Natural killer cell treated with Interleukin-12 subunit alpha and Interleukin-12 subunit beta and Interleukin-15 and Interleukin-18, amount 100 ng/mL, for 72 hours (primary cell): ENCODE measurements at regions not wholly inside any gene's neighbourhood (a gene's known extent, or its start where the extent isn't known, plus 50 kb on each side); places are given as distances from the start of the nearest gene placed in this dataset.
A peak's percentile ranks its signal among the peaks of the same experiment; 100 is the strongest.
"Not testable (repeated sequence)": the region's sequence is repeated elsewhere in the genome, so short reads cannot be mapped to it uniquely, and the experiment has no call there.

Experiments used
- ATAC-seq, 2 donors: fragments of 150-1000 bp; cut with Tn5 transposase in 1 of 2; sonication (Bioruptor Pico), chemical (Tn5 transposase) in 1 of 2; 2 replicates each; pipeline ENCODE4 v1.10.0; 2021
- DNase-seq: peaks from one replicate; pipeline ENCODE4 v3.0.0; 2022; ENCODE audit warnings: low spot score
- H3K27ac Mint-ChIP-seq, 2 donors: 1 replicate in 1 of 2; 2 replicates in 1 of 2; pipeline ENCODE4 v1.8.0; 2022; ENCODE audit warnings: mixed read lengths in 2 of 2, mild to moderate bottlenecking in 1 of 2, moderate library complexity in 1 of 2
- H3K27me3 Mint-ChIP-seq, 2 donors: 1 replicate in 1 of 2; 2 replicates in 1 of 2; pipeline ENCODE4 v1.8.0; 2022; ENCODE audit warnings: mixed read lengths in 2 of 2
- H3K36me3 Mint-ChIP-seq: one replicate; pipeline ENCODE4 v1.8.0; 2022; ENCODE audit warnings: mixed read lengths
- H3K4me1 Mint-ChIP-seq, 2 donors: 1 replicate in 1 of 2; 2 replicates in 1 of 2; pipeline ENCODE4 v1.8.0; 2022; ENCODE audit warnings: low read depth in 2 of 2, mixed read lengths in 2 of 2, mild to moderate bottlenecking in 1 of 2
- H3K4me3 Mint-ChIP-seq: one replicate; pipeline ENCODE4 v1.8.0; 2022; ENCODE audit warnings: mixed read lengths
- H3K9me3 Mint-ChIP-seq: 2 replicates; pipeline ENCODE4 v1.8.0; 2022; ENCODE audit warnings: mixed read lengths

- not testable (repeated sequence) for ATAC-seq, H3K4me3 Mint-ChIP-seq, DNase-seq, H3K4me1 Mint-ChIP-seq, H3K27me3 Mint-ChIP-seq, H3K27ac Mint-ChIP-seq
- H3K36me3 Mint-ChIP-seq, result peaks cover 30% of the 10 kb centered on the region
- H3K9me3 Mint-ChIP-seq, result peaks cover 27% of the 10 kb centered on the region
These were observed 2730.6 kb downstream of the RPIA start for GRCh38 chr2:91422102-91422501.

- H3K4me1 Mint-ChIP-seq, H3K4me3 Mint-ChIP-seq, H3K27me3 Mint-ChIP-seq, ATAC-seq, H3K27ac Mint-ChIP-seq, DNase-seq: not testable (repeated sequence)
- Mint-ChIP-seq H3K9me3 (peaks cover 12% of the 10 kb centered on the region), H3K36me3 (peaks cover 16% of the 10 kb centered on the region)
These were observed 2735.7 kb downstream of the RPIA start for GRCh38 chr2:91427148-91427547.

DNA sequence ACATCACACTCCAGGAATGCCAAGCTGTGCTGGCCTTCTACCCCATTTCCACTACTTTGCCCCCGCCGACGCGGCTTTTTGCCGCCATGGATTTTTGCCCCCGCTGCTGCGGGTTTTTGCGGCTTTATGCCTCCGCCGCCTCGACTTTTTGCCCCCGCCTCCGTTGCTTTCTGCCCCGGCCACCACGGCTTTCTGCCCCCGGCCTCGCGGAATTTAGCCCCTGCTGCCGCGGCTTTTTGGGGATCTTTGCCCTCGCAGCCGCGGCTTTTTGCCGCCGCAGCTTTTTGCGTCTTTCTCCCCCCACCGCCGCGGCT is 2750.4 kb downstream of the RPIA start:
- H3K27me3 Mint-ChIP-seq, H3K4me1 Mint-ChIP-seq, ATAC-seq, H3K36me3 Mint-ChIP-seq, DNase-seq, H3K4me3 Mint-ChIP-seq, H3K27ac Mint-ChIP-seq, H3K9me3 Mint-ChIP-seq: not testable (repeated sequence)

DNA sequence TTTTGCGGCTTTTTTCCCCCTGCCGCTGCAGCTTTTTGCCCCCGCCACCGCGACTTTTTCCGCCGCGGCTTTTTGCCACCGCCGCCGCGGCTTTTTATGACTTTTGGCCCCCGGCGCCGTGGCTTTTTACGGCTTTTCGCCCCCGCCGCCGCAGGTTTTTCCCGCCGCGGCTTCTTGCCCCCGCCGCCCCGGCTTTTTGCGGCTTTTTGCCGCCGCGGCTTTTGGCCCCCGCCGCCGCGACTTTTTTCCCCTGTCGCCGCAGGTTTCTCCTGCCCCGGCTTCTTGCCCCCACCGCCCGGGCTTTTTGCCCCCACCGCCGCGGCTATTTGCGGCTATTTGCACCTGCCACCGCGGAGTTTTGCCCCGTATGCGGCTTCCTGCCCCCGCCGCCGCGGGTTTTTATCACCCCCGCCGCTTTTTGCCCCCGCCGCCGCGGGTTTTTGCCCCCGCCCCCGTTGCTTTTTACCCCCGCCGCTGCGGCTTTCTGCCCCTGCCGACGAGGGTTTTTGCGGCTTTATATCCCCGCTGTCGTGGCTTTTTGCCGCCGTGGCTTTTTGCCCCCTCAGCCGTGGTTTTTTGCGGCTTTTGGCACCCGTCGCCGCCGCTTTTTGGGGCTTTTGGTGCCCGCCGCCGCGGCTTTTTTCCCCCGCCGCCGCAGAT is 2750.9 kb downstream of the RPIA start:
- DNase-seq (no peak), ATAC-seq (no peak)
- Mint-ChIP-seq H3K36me3 (peaks cover 8% of the 10 kb centered on the region), H3K27me3 (peaks cover 4 to 8% of the 10 kb centered on the region in 2 donors), H3K27ac (no peak overlapping the region), H3K4me1 (no peaks in the 10 kb centered on the region), H3K9me3 (peaks cover 6% of the 10 kb centered on the region), H3K4me3 (no peak overlapping the region)

- H3K4me3 Mint-ChIP-seq, H3K4me1 Mint-ChIP-seq, H3K9me3 Mint-ChIP-seq, H3K27me3 Mint-ChIP-seq, ATAC-seq, H3K36me3 Mint-ChIP-seq, H3K27ac Mint-ChIP-seq, DNase-seq: not testable (repeated sequence)
These were observed 2751.6 kb downstream of the RPIA start for GRCh38 chr2:91442906-91443729.

DNA sequence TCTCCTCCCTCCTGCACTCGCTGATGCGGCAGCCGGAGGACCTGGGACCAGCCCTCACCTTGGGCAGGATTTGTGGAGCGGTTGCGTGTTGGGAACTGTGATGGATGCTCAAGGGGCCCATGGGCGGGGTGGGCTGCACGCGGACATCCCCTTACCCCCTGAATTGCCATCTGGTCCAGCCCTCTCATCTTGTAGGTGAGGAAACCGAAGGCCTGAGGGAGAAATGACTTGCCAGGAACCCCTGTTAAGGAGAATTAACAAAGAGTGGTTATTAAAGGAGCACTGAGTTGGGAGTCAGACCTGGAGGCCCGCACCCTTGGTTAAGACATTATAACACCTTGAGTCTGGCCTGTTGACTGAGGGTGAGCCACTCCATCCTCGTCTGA is 2752.2 kb downstream of the RPIA start:
- not testable (repeated sequence) for ATAC-seq, H3K4me1 Mint-ChIP-seq, DNase-seq, H3K27ac Mint-ChIP-seq, H3K27me3 Mint-ChIP-seq, H3K9me3 Mint-ChIP-seq, H3K36me3 Mint-ChIP-seq, H3K4me3 Mint-ChIP-seq

GRCh38 chr2:91445705-91446104 is 2754.2 kb downstream of the RPIA start:
- H3K27ac Mint-ChIP-seq, H3K4me3 Mint-ChIP-seq: not testable (repeated sequence)

GRCh38 chr2:91446489-91446888 is 2755.0 kb downstream of the RPIA start:
- H3K36me3 Mint-ChIP-seq, H3K27me3 Mint-ChIP-seq, H3K9me3 Mint-ChIP-seq, H3K4me3 Mint-ChIP-seq, DNase-seq, H3K27ac Mint-ChIP-seq, H3K4me1 Mint-ChIP-seq, ATAC-seq: not testable (repeated sequence)

More at GRCh38 chr2:91445705-91446104, 2754.2 kb downstream of the RPIA start:
- H3K36me3 Mint-ChIP-seq, H3K4me1 Mint-ChIP-seq, DNase-seq, H3K9me3 Mint-ChIP-seq, H3K27me3 Mint-ChIP-seq, ATAC-seq: not testable (repeated sequence)

DNA sequence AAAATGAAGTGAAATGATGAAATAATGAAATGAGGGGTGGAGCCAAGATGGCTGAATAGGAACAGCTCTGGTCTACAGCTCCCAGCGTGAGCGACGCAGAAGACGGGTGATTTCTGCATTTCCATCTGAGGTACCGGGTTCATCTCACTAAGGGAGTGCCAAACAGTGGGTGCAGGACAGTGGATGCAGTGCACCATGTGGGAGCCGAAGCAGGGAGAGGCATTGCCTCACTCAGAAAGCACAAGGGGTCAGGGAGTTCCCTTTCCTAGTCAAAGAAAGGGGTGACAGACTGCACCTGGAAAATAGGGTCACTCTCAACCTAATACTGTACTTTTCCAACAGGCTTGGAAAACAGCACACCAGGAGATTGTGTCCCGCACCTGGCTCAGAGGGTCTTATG is 2755.4 kb downstream of the RPIA start:
- H3K4me3 Mint-ChIP-seq, H3K9me3 Mint-ChIP-seq, DNase-seq, H3K27me3 Mint-ChIP-seq, H3K27ac Mint-ChIP-seq, H3K4me1 Mint-ChIP-seq, H3K36me3 Mint-ChIP-seq, ATAC-seq: not testable (repeated sequence)

DNA sequence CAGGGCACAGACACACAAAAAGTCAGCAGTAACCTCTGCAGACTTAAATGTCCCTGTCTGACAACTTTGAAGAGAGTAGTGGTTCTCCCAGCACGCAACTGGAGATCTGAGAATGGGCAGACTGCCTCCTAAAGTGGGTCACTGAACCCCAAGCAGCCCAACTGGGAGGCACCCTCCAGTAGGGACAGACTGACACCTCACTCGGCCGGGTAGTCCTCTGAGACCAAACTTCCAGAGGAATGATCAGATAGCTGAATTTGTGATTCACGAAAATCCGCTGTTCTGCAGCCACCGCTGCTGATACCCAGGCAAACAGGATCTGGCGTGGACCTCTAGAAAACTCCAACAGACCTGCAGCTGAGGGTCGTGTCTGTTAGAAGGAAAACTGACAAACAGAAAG is 2756.0 kb downstream of the RPIA start:
- H3K4me3 Mint-ChIP-seq, H3K27ac Mint-ChIP-seq, H3K27me3 Mint-ChIP-seq, ATAC-seq, H3K9me3 Mint-ChIP-seq, H3K4me1 Mint-ChIP-seq, DNase-seq, H3K36me3 Mint-ChIP-seq: not testable (repeated sequence)

DNA sequence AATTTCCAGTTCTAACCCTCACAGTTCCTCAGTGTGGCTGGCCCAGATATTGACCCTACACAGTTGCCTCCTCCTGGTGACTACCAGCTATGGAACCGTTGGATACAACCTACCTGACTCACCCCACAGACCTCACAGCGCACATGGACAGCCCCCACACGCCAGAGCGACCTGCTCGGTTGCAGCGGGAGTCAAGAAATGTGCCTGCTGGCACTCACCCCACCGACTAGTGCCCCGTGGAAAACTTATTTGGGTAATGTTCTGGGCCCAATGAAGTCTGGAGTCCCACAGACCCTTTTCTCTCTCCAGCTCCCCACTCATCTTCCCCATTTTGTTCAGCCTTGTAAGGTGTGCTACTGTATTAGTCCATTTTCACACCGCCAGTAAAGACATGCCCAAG is 2770.8 kb downstream of the RPIA start:
- not testable (repeated sequence) for H3K4me3 Mint-ChIP-seq, ATAC-seq, DNase-seq, H3K9me3 Mint-ChIP-seq, H3K36me3 Mint-ChIP-seq, H3K27ac Mint-ChIP-seq, H3K4me1 Mint-ChIP-seq, H3K27me3 Mint-ChIP-seq

- H3K27ac Mint-ChIP-seq, DNase-seq, H3K4me3 Mint-ChIP-seq, H3K4me1 Mint-ChIP-seq, H3K36me3 Mint-ChIP-seq, ATAC-seq, H3K27me3 Mint-ChIP-seq, H3K9me3 Mint-ChIP-seq: not testable (repeated sequence)
These were observed 2771.5 kb downstream of the RPIA start for GRCh38 chr2:91463007-91463406.

DNA sequence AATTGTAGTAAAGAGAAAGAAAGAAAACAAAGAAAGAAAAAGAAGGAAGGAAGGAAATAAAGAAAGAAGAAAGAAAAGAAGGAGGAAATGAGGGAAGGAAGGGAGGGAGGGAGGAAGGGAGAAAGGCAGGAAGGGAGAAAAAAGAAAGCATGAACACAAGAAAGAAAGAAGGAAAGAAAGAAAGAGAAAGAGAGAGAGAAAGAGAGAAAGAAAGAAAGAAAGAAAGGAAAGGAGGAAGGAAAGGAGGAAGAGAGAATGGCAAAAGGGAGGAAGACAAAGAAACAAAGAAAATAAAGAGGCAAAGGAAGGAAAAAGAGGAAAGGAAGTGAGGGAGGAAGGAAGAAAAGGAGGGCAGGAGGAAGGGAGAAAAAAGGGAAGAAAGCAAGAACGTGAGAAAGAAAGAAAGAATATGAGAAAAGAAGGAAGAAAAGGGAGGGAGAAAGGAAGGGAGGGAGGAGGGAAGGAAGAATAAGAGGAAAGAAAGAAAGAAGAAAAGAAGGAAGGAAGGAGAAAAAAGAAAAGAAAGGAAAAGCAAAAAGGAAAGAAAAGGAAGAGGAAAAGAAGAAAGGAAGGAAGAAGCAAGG is 2775.4 kb downstream of the RPIA start:
- H3K36me3 Mint-ChIP-seq, H3K4me3 Mint-ChIP-seq, DNase-seq, H3K9me3 Mint-ChIP-seq, H3K4me1 Mint-ChIP-seq, ATAC-seq, H3K27ac Mint-ChIP-seq, H3K27me3 Mint-ChIP-seq: not testable (repeated sequence)

DNA sequence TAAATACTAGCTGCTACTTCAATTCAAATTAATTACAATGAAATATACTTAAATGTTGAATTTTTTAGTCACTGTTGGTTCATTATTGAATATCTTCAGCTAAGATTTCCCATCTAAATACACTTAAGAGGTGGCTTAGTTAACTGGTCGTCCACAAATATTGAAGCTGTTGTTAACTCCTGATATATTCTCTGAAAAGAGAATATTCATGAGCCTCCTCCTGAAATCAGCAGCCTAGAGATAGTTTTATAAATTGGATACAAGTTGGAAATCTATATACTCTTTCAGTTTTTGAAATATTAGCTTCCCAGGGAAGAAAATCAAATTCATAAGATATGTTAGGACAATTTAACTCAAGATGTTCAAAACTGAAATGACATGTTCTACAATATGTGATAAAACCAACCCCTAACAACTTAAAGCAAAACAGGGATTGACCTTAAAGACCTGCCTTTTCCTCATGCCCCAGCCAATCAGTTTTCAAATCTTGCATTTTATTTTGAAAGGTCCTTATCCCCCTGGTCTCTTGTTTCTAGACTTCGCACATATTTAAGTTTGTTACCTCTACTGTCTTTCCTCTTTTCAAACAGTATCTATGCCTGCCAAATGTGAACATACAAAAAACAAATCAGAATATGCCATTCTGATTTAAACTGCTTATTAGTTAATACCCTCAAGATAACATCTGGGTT is 2784.9 kb downstream of the RPIA start:
- not testable (repeated sequence) for H3K4me1 Mint-ChIP-seq, DNase-seq, H3K9me3 Mint-ChIP-seq, ATAC-seq, H3K36me3 Mint-ChIP-seq
- Mint-ChIP-seq H3K27ac (peak overlapping the region in 1 of 2 donors; percentile 65), H3K4me3 (peak overlapping the region; percentile 49), H3K27me3 (peaks cover 8 to 12% of the 10 kb centered on the region in 2 donors)
